Uterus (tissue), 2 donors: ENCODE measurements at regions not wholly inside any gene's neighbourhood (a gene's known extent, or its start where the extent isn't known, plus 50 kb on each side); places are given as distances from the start of the nearest gene placed in this dataset.

Source experiments
- POLR2A ChIP-seq, 2 donors: fragments of 450-650 bp; IDR thresholded peaks; one replicate each; pipeline ENCODE4 v1.6.1; 2016; ENCODE audit warnings: antibody characterized with exemption in 2 of 2, mild to moderate bottlenecking in 1 of 2, moderate library complexity in 1 of 2
- TF ChIP-seq, protein P1 (sequence below), 4 experiments: fragments of 200-600 bp in 2 of 4; fragments of 450-650 bp in 2 of 4; sonication (generic) in 2 of 4; IDR thresholded peaks; one replicate each; pipeline ENCODE4 v1.5.1; 2016 to 2019; ENCODE audit warnings: antibody characterized with exemption in 4 of 4, mild to moderate bottlenecking in 2 of 4, moderate library complexity in 1 of 4

DNA sequence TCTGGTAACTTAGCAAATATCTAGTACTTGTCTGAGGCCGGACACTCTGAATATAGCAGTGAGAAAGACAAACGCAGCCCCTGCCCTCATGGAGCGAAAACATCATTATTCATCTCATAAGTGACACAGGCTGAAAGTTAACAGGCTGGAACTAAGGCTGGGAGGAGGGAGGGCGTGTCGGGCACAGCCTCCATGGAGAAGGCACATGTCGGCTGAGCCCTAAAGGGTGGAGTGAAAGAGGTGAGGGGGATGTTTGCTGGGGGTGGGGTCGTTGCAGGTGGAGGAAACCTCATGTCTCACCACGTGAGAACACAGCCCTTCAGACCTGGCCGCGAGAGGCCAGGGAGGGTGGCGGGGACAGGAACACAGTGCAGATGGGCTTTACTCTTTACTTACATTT is 108.8 kb upstream of the FOXC1 start:
- TF ChIP-seq, protein P1, sequence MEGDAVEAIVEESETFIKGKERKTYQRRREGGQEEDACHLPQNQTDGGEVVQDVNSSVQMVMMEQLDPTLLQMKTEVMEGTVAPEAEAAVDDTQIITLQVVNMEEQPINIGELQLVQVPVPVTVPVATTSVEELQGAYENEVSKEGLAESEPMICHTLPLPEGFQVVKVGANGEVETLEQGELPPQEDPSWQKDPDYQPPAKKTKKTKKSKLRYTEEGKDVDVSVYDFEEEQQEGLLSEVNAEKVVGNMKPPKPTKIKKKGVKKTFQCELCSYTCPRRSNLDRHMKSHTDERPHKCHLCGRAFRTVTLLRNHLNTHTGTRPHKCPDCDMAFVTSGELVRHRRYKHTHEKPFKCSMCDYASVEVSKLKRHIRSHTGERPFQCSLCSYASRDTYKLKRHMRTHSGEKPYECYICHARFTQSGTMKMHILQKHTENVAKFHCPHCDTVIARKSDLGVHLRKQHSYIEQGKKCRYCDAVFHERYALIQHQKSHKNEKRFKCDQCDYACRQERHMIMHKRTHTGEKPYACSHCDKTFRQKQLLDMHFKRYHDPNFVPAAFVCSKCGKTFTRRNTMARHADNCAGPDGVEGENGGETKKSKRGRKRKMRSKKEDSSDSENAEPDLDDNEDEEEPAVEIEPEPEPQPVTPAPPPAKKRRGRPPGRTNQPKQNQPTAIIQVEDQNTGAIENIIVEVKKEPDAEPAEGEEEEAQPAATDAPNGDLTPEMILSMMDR (IDR thresholded peaks at IDR 0.05) = no peak
- no peak for TF ChIP-seq POLR2A (IDR thresholded peaks at IDR 0.05)
